IPS-18a (cell line): ENCODE measurements at regions not wholly inside any gene's neighbourhood (a gene's known extent, or its start where the extent isn't known, plus 50 kb on each side); places are given as distances from the start of the nearest gene placed in this dataset.

Experiments used
- H3K27ac ChIP-seq: one replicate; pipeline ENCODE4 v1.5.1; 2013; ENCODE audit warnings: low read length
- H3K27me3 ChIP-seq: one replicate; pipeline ENCODE4 v1.6.1; 2013; ENCODE audit warnings: mild to moderate bottlenecking, low read length; ENCODE audit not compliant: control insufficient read depth, insufficient read depth
- H3K36me3 ChIP-seq: one replicate; pipeline ENCODE4 v1.6.1; 2013; ENCODE audit warnings: low read depth, low read length; ENCODE audit not compliant: control insufficient read depth
- H3K4me1 ChIP-seq: one replicate; pipeline ENCODE4 v1.6.1; 2013; ENCODE audit warnings: low read depth, low read length; ENCODE audit not compliant: control insufficient read depth
- H3K4me3 ChIP-seq: one replicate; pipeline ENCODE4 v1.5.1; 2013; ENCODE audit warnings: low read length
- H3K9ac ChIP-seq: one replicate; pipeline ENCODE4 v1.6.1; 2013; ENCODE audit warnings: mild to moderate bottlenecking, low read length, moderate library complexity
- H3K9me3 ChIP-seq: one replicate; pipeline ENCODE4 v1.6.1; 2013; ENCODE audit warnings: low read depth, low read length; ENCODE audit not compliant: control insufficient read depth

GRCh38 chr12:58607805-58608204 is 312.5 kb downstream of the LRIG3 start:
- Histone ChIP-seq H3K9ac (no peak overlapping the region), H3K4me1 (no peaks in the 10 kb centered on the region), H3K27ac (no peak overlapping the region), H3K4me3 (no peak overlapping the region), H3K36me3 (no peaks in the 10 kb centered on the region), H3K27me3 (no peaks in the 10 kb centered on the region), H3K9me3 (no peaks in the 10 kb centered on the region)

GRCh38 chr12:58608711-58609110 is 311.6 kb downstream of the LRIG3 start:
- Histone ChIP-seq H3K27me3 (no peaks in the 10 kb centered on the region), H3K27ac (no peak overlapping the region), H3K4me1 (no peaks in the 10 kb centered on the region), H3K36me3 (no peaks in the 10 kb centered on the region), H3K4me3 (no peak overlapping the region), H3K9ac (no peak overlapping the region), H3K9me3 (no peaks in the 10 kb centered on the region)

- Histone ChIP-seq H3K27ac (no peak overlapping the region), H3K4me3 (no peak overlapping the region), H3K9me3 (no peaks in the 10 kb centered on the region), H3K9ac (no peak overlapping the region), H3K36me3 (no peaks in the 10 kb centered on the region), H3K27me3 (no peaks in the 10 kb centered on the region), H3K4me1 (no peaks in the 10 kb centered on the region)
Observed at GRCh38 chr12:58615047-58615446, 305.3 kb downstream of the LRIG3 start.

GRCh38 chr12:58615576-58615975 is 304.7 kb downstream of the LRIG3 start:
- no peaks in the 10 kb centered on the region for H3K27me3 ChIP-seq
- no peak overlapping the region for H3K4me3 ChIP-seq
- no peak overlapping the region for H3K9ac ChIP-seq
- H3K36me3 ChIP-seq = no peaks in the 10 kb centered on the region
- H3K9me3 ChIP-seq = no peaks in the 10 kb centered on the region
- no peaks in the 10 kb centered on the region for H3K4me1 ChIP-seq
- H3K27ac ChIP-seq = no peak overlapping the region

- Histone ChIP-seq H3K27me3 (no peaks in the 10 kb centered on the region), H3K4me3 (no peak overlapping the region), H3K4me1 (no peaks in the 10 kb centered on the region)
Observed at GRCh38 chr12:58616618-58617017, 303.7 kb downstream of the LRIG3 start.

GRCh38 chr12:58621126-58621525 is 299.2 kb downstream of the LRIG3 start:
- Histone ChIP-seq H3K27me3 (no peaks in the 10 kb centered on the region), H3K9ac (no peak overlapping the region), H3K4me3 (no peak overlapping the region), H3K27ac (no peak overlapping the region), H3K4me1 (no peaks in the 10 kb centered on the region), H3K36me3 (no peaks in the 10 kb centered on the region), H3K9me3 (no peaks in the 10 kb centered on the region)

More at GRCh38 chr12:58616618-58617017, 303.7 kb downstream of the LRIG3 start:
- Histone ChIP-seq H3K36me3 (no peaks in the 10 kb centered on the region), H3K9me3 (no peaks in the 10 kb centered on the region), H3K27ac (no peak overlapping the region), H3K9ac (no peak overlapping the region)

- Histone ChIP-seq H3K9me3 (no peaks in the 10 kb centered on the region), H3K9ac (no peak overlapping the region), H3K4me3 (no peak overlapping the region), H3K27me3 (no peaks in the 10 kb centered on the region), H3K27ac (no peak overlapping the region), H3K36me3 (no peaks in the 10 kb centered on the region), H3K4me1 (no peaks in the 10 kb centered on the region)
Observed at GRCh38 chr12:58629376-58629775, 290.9 kb downstream of the LRIG3 start.

- Histone ChIP-seq H3K9ac (no peak overlapping the region), H3K36me3 (no peaks in the 10 kb centered on the region), H3K27ac (no peak overlapping the region), H3K4me3 (no peak overlapping the region), H3K4me1 (no peaks in the 10 kb centered on the region), H3K27me3 (no peaks in the 10 kb centered on the region), H3K9me3 (no peaks in the 10 kb centered on the region)
Observed at GRCh38 chr12:58633479-58633878, 286.8 kb downstream of the LRIG3 start.

GRCh38 chr12:58639318-58639934 is 280.9 kb downstream of the LRIG3 start:
- H3K27me3 ChIP-seq = no peaks in the 10 kb centered on the region
- H3K9ac ChIP-seq = no peak overlapping the region
- H3K9me3 ChIP-seq = no peaks in the 10 kb centered on the region
- no peak overlapping the region for H3K4me3 ChIP-seq
- no peak overlapping the region for H3K27ac ChIP-seq
- no peaks in the 10 kb centered on the region for H3K36me3 ChIP-seq
- no peaks in the 10 kb centered on the region for H3K4me1 ChIP-seq

- H3K36me3 ChIP-seq = no peaks in the 10 kb centered on the region
- H3K4me1 ChIP-seq = no peaks in the 10 kb centered on the region
- no peak overlapping the region for H3K9ac ChIP-seq
- no peaks in the 10 kb centered on the region for H3K27me3 ChIP-seq
- no peak overlapping the region for H3K4me3 ChIP-seq
- H3K9me3 ChIP-seq = no peaks in the 10 kb centered on the region
- no peak overlapping the region for H3K27ac ChIP-seq
Observed at GRCh38 chr12:58640314-58640713, 280.0 kb downstream of the LRIG3 start.

- Histone ChIP-seq H3K9ac (no peak overlapping the region), H3K27me3 (no peaks in the 10 kb centered on the region), H3K27ac (no peak overlapping the region), H3K4me3 (no peak overlapping the region), H3K36me3 (no peaks in the 10 kb centered on the region), H3K4me1 (no peaks in the 10 kb centered on the region), H3K9me3 (no peaks in the 10 kb centered on the region)
Observed at GRCh38 chr12:58645946-58646345, 274.4 kb downstream of the LRIG3 start.

- Histone ChIP-seq H3K36me3 (no peaks in the 10 kb centered on the region), H3K9me3 (no peaks in the 10 kb centered on the region), H3K27ac (no peak overlapping the region), H3K4me3 (no peak overlapping the region), H3K9ac (no peak overlapping the region), H3K4me1 (no peaks in the 10 kb centered on the region), H3K27me3 (no peaks in the 10 kb centered on the region)
Observed at GRCh38 chr12:58647495-58647894, 272.8 kb downstream of the LRIG3 start.
